Stimulated activated CD4-positive, alpha-beta T cell treated with anti-CD3 and anti-CD28 coated beads, Interleukin-2, amount 100 ng/mL, for 24 hours (primary cell): ENCODE measurements at regions not wholly inside any gene's neighbourhood (a gene's known extent, or its start where the extent isn't known, plus 50 kb on each side); places are given as distances from the start of the nearest gene placed in this dataset.
"Not testable (repeated sequence)": the region's sequence is repeated elsewhere in the genome, so short reads cannot be mapped to it uniquely, and the experiment has no call there.

ENCODE experiments used
- DNase-seq, 2 donors: peaks; one replicate each; pipeline ENCODE4 v3.0.0-alpha.2; 2020

- DNase-seq, result no peak
Observed at GRCh38 chr11:115629456-115630015, 125.3 kb upstream of the CADM1 start.

GRCh38 chr11:115627666-115628460, 123.6 kb upstream of the CADM1 start:
- DNase-seq, result no peak

- no peak for DNase-seq
Observed at GRCh38 chr11:115627071-115627470, 122.9 kb upstream of the CADM1 start.

GRCh38 chr11:115626414-115626813, 122.2 kb upstream of the CADM1 start:
- no peak for DNase-seq

GRCh38 chr11:115625502-115625901, 121.3 kb upstream of the CADM1 start:
- no peak for DNase-seq

GRCh38 chr11:115624065-115624464, 119.8 kb upstream of the CADM1 start:
- no peak for DNase-seq

- DNase-seq, result no peak
Observed at GRCh38 chr11:115623021-115623451, 118.8 kb upstream of the CADM1 start.

- no peak for DNase-seq
Observed at GRCh38 chr11:115618428-115618827, 114.2 kb upstream of the CADM1 start.

- DNase-seq, result no peak
Observed at GRCh38 chr11:115617767-115618166, 113.6 kb upstream of the CADM1 start.

- DNase-seq, result no peak
Observed at GRCh38 chr11:115616971-115617370, 112.8 kb upstream of the CADM1 start.

- no peak for DNase-seq
Observed at GRCh38 chr11:115613986-115614632, 109.9 kb upstream of the CADM1 start.

- DNase-seq, result no peak
Observed at GRCh38 chr11:115613004-115613403, 108.8 kb upstream of the CADM1 start.

GRCh38 chr11:115612046-115612730, 108.0 kb upstream of the CADM1 start:
- no peak for DNase-seq

GRCh38 chr11:115611343-115611742, 107.1 kb upstream of the CADM1 start:
- DNase-seq, result no peak

GRCh38 chr11:115610908-115611307, 106.7 kb upstream of the CADM1 start:
- no peak for DNase-seq

GRCh38 chr11:115610234-115610633, 106.0 kb upstream of the CADM1 start:
- not testable (repeated sequence) for DNase-seq

GRCh38 chr11:115608976-115609375, 104.8 kb upstream of the CADM1 start:
- no peak for DNase-seq

GRCh38 chr11:115607621-115608221, 103.5 kb upstream of the CADM1 start:
- no peak for DNase-seq

GRCh38 chr11:115606498-115607220, 102.4 kb upstream of the CADM1 start:
- no peak for DNase-seq

GRCh38 chr11:115605871-115606497, 101.8 kb upstream of the CADM1 start:
- no peak for DNase-seq

- DNase-seq, result not testable (repeated sequence)
Observed at GRCh38 chr11:115605397-115605796, 101.2 kb upstream of the CADM1 start.

- no peak for DNase-seq
Observed at GRCh38 chr11:115599125-115599524, 94.9 kb upstream of the CADM1 start.
